ENCODE measurements at regions not wholly inside any gene's neighbourhood (a gene's known extent, or its start where the extent isn't known, plus 50 kb on each side); places are given as distances from the start of the nearest gene placed in this dataset.
"Not testable (repeated sequence)": the region's sequence is repeated elsewhere in the genome, so short reads cannot be mapped to it uniquely, and the experiment has no call there.

GRCh38 chr15:28789401-28790114, 58.9 kb downstream of the GOLGA6L7 start:
- TF ChIP-seq CTCF (conservative IDR thresholded peaks at IDR 0.05; ENCODE audit: low read depth, low read length): 0 out of 2 replicates have a peak, but pooled peaks have one; percentile 33
- BruUV-seq (replicated peaks); intact Hi-C loops (cut with micrococcal nuclease; ENCODE audit: unreplicated experiment); POLR2A ChIA-PET (ENCODE audit: low non-redundant PET); H3K4me3 ChIP-seq (ENCODE audit: low read depth, low read length, poor library complexity, severe bottlenecking); H3K4me1 ChIP-seq (ENCODE audit: insufficient read depth, low read length, poor library complexity, severe bottlenecking); H3K27ac ChIP-seq (ENCODE audit: low read depth, low read length, poor library complexity, severe bottlenecking); H3K36me3 ChIP-seq (ENCODE audit: insufficient read depth, low read length, poor library complexity, severe bottlenecking); H3K9me3 ChIP-seq (ENCODE audit: low read depth, low read length, poor library complexity, severe bottlenecking); H3K27me3 ChIP-seq (replicated peaks; ENCODE audit: insufficient read depth, low read depth, low read length, poor library complexity); CTCF ChIA-PET: not testable (repeated sequence)
- DNase-seq (ENCODE audit: low spot score): peak; percentile 9

DNA sequence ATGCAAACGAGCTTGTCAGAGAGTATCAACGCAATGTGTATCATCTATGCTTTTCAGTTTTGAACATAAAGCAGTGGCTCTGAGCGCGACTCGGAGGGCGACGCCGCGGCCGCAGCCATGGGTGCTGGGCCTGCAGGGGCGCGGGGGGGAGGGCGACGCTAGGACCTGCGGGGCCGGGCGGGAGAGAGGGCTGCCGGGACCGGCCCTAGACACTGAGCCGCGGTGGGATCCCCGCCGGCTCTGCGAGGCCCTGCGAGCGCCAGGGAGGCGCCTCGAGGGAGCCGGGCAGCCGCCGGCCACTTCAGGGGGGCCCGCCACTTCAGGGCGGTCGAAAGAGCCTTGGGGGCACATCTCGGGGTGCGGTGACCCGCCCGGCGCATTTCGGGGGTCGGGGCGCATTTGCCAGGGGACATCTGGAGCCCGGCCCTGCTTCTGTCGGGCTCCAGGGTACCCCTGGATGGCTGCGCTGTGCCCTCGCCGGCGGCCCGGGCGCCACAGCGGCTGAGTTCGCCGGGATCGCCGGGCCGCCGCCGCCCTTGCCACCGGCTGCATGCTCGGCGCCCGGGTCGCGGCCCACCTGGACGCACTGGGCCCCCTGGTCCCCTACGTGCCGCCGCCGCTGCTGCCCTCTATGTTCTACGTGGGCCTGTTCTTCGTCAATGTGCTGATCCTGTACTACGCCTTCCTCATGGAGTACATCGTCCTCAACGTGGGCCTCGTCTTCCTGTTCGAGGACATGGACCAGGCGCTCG, 59.6 kb downstream of the GOLGA6L7 start:
- H3K27me3 ChIP-seq (replicated peaks; ENCODE audit: insufficient read depth, low read depth, low read length, poor library complexity); BruUV-seq (replicated peaks); H3K9me3 ChIP-seq (ENCODE audit: low read depth, low read length, poor library complexity, severe bottlenecking); DNase-seq (ENCODE audit: low spot score); H3K36me3 ChIP-seq (ENCODE audit: insufficient read depth, low read length, poor library complexity, severe bottlenecking); H3K4me1 ChIP-seq (ENCODE audit: insufficient read depth, low read length, poor library complexity, severe bottlenecking); H3K4me3 ChIP-seq (ENCODE audit: low read depth, low read length, poor library complexity, severe bottlenecking); H3K27ac ChIP-seq (ENCODE audit: low read depth, low read length, poor library complexity, severe bottlenecking); intact Hi-C loops (cut with micrococcal nuclease; ENCODE audit: unreplicated experiment); CTCF ChIA-PET: not testable (repeated sequence)
- POLR2A ChIA-PET (ENCODE audit: low non-redundant PET): interaction anchor here (0.7 kb wide), 1 partner anchor 351 kb away, joined by 4 read pairs; no protein-coding TSS in a partner anchor

GRCh38 chr15:28788176-28788575, 60.3 kb downstream of the GOLGA6L7 start:
- BruUV-seq (replicated peaks); DNase-seq (ENCODE audit: low spot score); intact Hi-C loops (cut with micrococcal nuclease; ENCODE audit: unreplicated experiment); CTCF ChIA-PET; H3K27me3 ChIP-seq (replicated peaks; ENCODE audit: insufficient read depth, low read depth, low read length, poor library complexity); H3K4me3 ChIP-seq (ENCODE audit: low read depth, low read length, poor library complexity, severe bottlenecking); H3K4me1 ChIP-seq (ENCODE audit: insufficient read depth, low read length, poor library complexity, severe bottlenecking); H3K36me3 ChIP-seq (ENCODE audit: insufficient read depth, low read length, poor library complexity, severe bottlenecking); H3K9me3 ChIP-seq (ENCODE audit: low read depth, low read length, poor library complexity, severe bottlenecking); H3K27ac ChIP-seq (ENCODE audit: low read depth, low read length, poor library complexity, severe bottlenecking): not testable (repeated sequence)
- POLR2A ChIA-PET (ENCODE audit: low non-redundant PET): interaction anchor here (0.7 kb wide), 1 partner anchor 351 kb away, joined by 4 read pairs; no protein-coding TSS in a partner anchor

DNA sequence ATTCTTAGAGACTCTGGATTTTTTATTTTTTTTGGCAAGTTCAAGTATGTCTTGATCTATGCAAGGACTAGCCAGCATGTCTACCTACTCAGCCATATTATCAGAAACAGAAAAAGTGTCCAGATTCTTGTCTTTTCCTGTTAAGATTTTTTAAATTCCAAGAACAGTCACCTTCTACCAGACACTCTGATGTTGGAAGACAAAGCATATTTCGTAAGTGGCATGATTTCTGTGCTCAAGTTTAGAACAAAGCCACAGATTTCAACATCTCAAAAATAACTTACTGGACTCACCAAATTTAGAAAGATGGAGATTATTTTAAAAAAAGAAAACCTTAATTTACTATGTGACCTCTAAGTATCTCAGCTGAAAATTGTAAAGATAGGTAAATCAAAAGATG, 61.9 kb downstream of the GOLGA6L7 start:
- intact Hi-C loops (cut with micrococcal nuclease; ENCODE audit: unreplicated experiment): no loop called here
- BruUV-seq (replicated peaks): no TSS peak
- ChIA-PET POLR2A (ENCODE audit: low non-redundant PET) (no interaction called here), CTCF (no interaction called here)
- Histone ChIP-seq H3K4me3 (ENCODE audit: low read depth, low read length, poor library complexity, severe bottlenecking) (no peak overlapping the region), H3K4me1 (ENCODE audit: insufficient read depth, low read length, poor library complexity, severe bottlenecking) (no peaks in the 10 kb centered on the region), H3K9me3 (ENCODE audit: low read depth, low read length, poor library complexity, severe bottlenecking) (no peaks in the 10 kb centered on the region), H3K27ac (ENCODE audit: low read depth, low read length, poor library complexity, severe bottlenecking) (no peak overlapping the region), H3K27me3 (replicated peaks; ENCODE audit: insufficient read depth, low read depth, low read length, poor library complexity) (peaks cover 9% of the 10 kb centered on the region), H3K36me3 (ENCODE audit: insufficient read depth, low read length, poor library complexity, severe bottlenecking) (no peaks in the 10 kb centered on the region)
- no peak for TF ChIP-seq EZH2 (IDR thresholded peaks at IDR 0.05; ENCODE audit: borderline replicate concordance, low read depth, low read length, poor library complexity, severe bottlenecking)
- no peak for TF ChIP-seq CTCF (conservative IDR thresholded peaks at IDR 0.05; ENCODE audit: low read depth, low read length)
- DNase-seq (ENCODE audit: low spot score): no peak

GRCh38 chr15:28784347-28785163, 63.9 kb downstream of the GOLGA6L7 start:
- H3K36me3 ChIP-seq (ENCODE audit: insufficient read depth, low read length, poor library complexity, severe bottlenecking); H3K4me1 ChIP-seq (ENCODE audit: insufficient read depth, low read length, poor library complexity, severe bottlenecking); H3K27ac ChIP-seq (ENCODE audit: low read depth, low read length, poor library complexity, severe bottlenecking); POLR2A ChIA-PET (ENCODE audit: low non-redundant PET); intact Hi-C loops (cut with micrococcal nuclease; ENCODE audit: unreplicated experiment); H3K9me3 ChIP-seq (ENCODE audit: low read depth, low read length, poor library complexity, severe bottlenecking); DNase-seq (ENCODE audit: low spot score); H3K4me3 ChIP-seq (ENCODE audit: low read depth, low read length, poor library complexity, severe bottlenecking); H3K27me3 ChIP-seq (replicated peaks; ENCODE audit: insufficient read depth, low read depth, low read length, poor library complexity); BruUV-seq (replicated peaks); CTCF ChIA-PET: not testable (repeated sequence)

Data from A673 (cell line).